ENCODE measurements at regions not wholly inside any gene's neighbourhood (a gene's known extent, or its start where the extent isn't known, plus 50 kb on each side); places are given as distances from the start of the nearest gene placed in this dataset.

GRCh38 chr5:117621921-117622320, 1047.3 kb upstream of the SEMA6A start:
- Mint-ChIP-seq H3K27ac (no peak overlapping the region), H3K4me3 (no peak overlapping the region), H3K9me3 (peaks cover 8 to 10% of the 10 kb centered on the region in 2 experiments; a peak in 4 of 5 replicates), H3K4me1 (no peaks in the 10 kb centered on the region; a peak in 1 of 4 replicates), H3K27me3 (ENCODE audit: low read depth) (no peaks in the 10 kb centered on the region), H3K36me3 (ENCODE audit: insufficient read depth in 1 of 3, low read depth in 3 of 3) (peaks cover 0 to 7% (median 3%) of the 10 kb centered on the region in 3 experiments; a peak in 4 of 7 replicates)
- no peak for TF ChIP-seq CTCF (conservative IDR thresholded peaks at IDR 0.05)
- H3K9me3 ChIP-seq (ENCODE audit: control insufficient read depth, low read depth, low read length): no peaks in the 10 kb centered on the region
- H3K4ac ChIP-seq (ENCODE audit: low read depth, low read length): no peak overlapping the region
- H4K91ac ChIP-seq (ENCODE audit: insufficient read length, low read depth, low read length): no peak overlapping the region
- H3K27ac ChIP-seq (ENCODE audit: insufficient read length, low read depth, low read length): no peak overlapping the region
- H3K23ac ChIP-seq (ENCODE audit: insufficient read length, low read depth, low read length): no peak overlapping the region
- no peak for DNase-seq
- H3K23me2 ChIP-seq (ENCODE audit: insufficient read length, low read depth, low read length, poor library complexity, severe bottlenecking): no peaks in the 10 kb centered on the region
- no peak overlapping the region for H2BK5ac ChIP-seq (ENCODE audit: insufficient read length, low read length)
- H3K4me2 ChIP-seq (ENCODE audit: insufficient read depth, insufficient read length, low read length): no peak overlapping the region
- H2AFZ ChIP-seq (ENCODE audit: low read length): no peak overlapping the region
- no CpG with 5 or more reads among the region's 1 CpG for WGBS (ENCODE audit: extremely low coverage, insufficient read length, low lambda C conversion rate)
- H3T11ph ChIP-seq (ENCODE audit: low read length): no peak overlapping the region
- H2BK120ac ChIP-seq (ENCODE audit: low read depth, low read length, poor library complexity, severe bottlenecking): no peak overlapping the region
- no peak overlapping the region for H4K5ac ChIP-seq (ENCODE audit: insufficient read length, low read depth, low read length)
- no peaks in the 10 kb centered on the region for H3K4me1 ChIP-seq (ENCODE audit: insufficient read depth, low read length)
- no peak overlapping the region for H3K9ac ChIP-seq (ENCODE audit: extremely low read depth, insufficient read length, low read length)
- no peak overlapping the region for H2BK12ac ChIP-seq (ENCODE audit: insufficient read length, low read depth, low read length)
- no peak overlapping the region for H3K18ac ChIP-seq (ENCODE audit: insufficient read length, low read depth, low read length)
- no peak overlapping the region for H2BK15ac ChIP-seq (ENCODE audit: low read depth, low read length)
- H3K79me2 ChIP-seq (ENCODE audit: insufficient read depth, low read length): no peaks in the 10 kb centered on the region
- H3K14ac ChIP-seq (ENCODE audit: insufficient read depth, low read length): no peak overlapping the region
- H3K27me3 ChIP-seq (ENCODE audit: insufficient read depth, low read length): no peaks in the 10 kb centered on the region
- no peaks in the 10 kb centered on the region for H4K20me1 ChIP-seq (ENCODE audit: control insufficient read depth, insufficient read depth, insufficient read length)
- no peak overlapping the region for H3K56ac ChIP-seq (ENCODE audit: insufficient read length, low read depth, low read length)
- no peak overlapping the region for H2AK5ac ChIP-seq (ENCODE audit: insufficient read length, low read length)
- no peak overlapping the region for H2BK20ac ChIP-seq (ENCODE audit: low read depth, low read length, poor library complexity, severe bottlenecking)
- H4K8ac ChIP-seq (replicated peaks; ENCODE audit: insufficient read length, low read depth, low read length): no peak overlapping the region
- no peaks in the 10 kb centered on the region for H3K79me1 ChIP-seq (ENCODE audit: insufficient read depth, low read depth, low read length, poor library complexity, severe bottlenecking)
